ENCODE measurements at regions not wholly inside any gene's neighbourhood (a gene's known extent, or its start where the extent isn't known, plus 50 kb on each side); places are given as distances from the start of the nearest gene placed in this dataset.

- POLR2A ChIA-PET, result no interaction called here
Measured at GRCh38 chr12:25616286-25616685, 63.2 kb upstream of the LMNTD1 start.

More at GRCh38 chr12:25616286-25616685, 63.2 kb upstream of the LMNTD1 start:
- Mint-ChIP-seq H3K4me3 (no peak overlapping the region), H3K27ac (no peak overlapping the region), H3K36me3 (no peaks in the 10 kb centered on the region), H3K9me3 (no peaks in the 10 kb centered on the region), H3K4me1 (no peaks in the 10 kb centered on the region), H3K27me3 (ENCODE audit: low read depth) (no peaks in the 10 kb centered on the region)
- no peak for ATAC-seq
- CTCF ChIA-PET, result no interaction called here
- no peak for DNase-seq (ENCODE audit: low spot score)
- TF ChIP-seq NR2C2 (CRISPR knock-in tag; IDR thresholded peaks at IDR 0.05), result no peak
- TF ChIP-seq ZSCAN18 (CRISPR knock-in tag; IDR thresholded peaks at IDR 0.05), result no peak
- no peak for TF ChIP-seq HMGXB4 (CRISPR knock-in tag; IDR thresholded peaks at IDR 0.05)
- no peak for TF ChIP-seq ATF6 (CRISPR knock-in tag; IDR thresholded peaks at IDR 0.05)
- no peak for TF ChIP-seq GRHL2 (CRISPR knock-in tag; IDR thresholded peaks at IDR 0.05; ENCODE audit: insufficient replicate concordance, severe bottlenecking)
- no peak for TF ChIP-seq CREB1 (CRISPR knock-in tag; IDR thresholded peaks at IDR 0.05)
- TF ChIP-seq USF1 (CRISPR knock-in tag; IDR thresholded peaks at IDR 0.05), result no peak
- TF ChIP-seq JAZF1 (CRISPR knock-in tag; IDR thresholded peaks at IDR 0.05), result no peak
- TF ChIP-seq ZNF281 (CRISPR knock-in tag; IDR thresholded peaks at IDR 0.05), result no peak
- TF ChIP-seq ZNF532 (CRISPR knock-in tag; IDR thresholded peaks at IDR 0.05; ENCODE audit: borderline replicate concordance), result no peak
- TF ChIP-seq ZNF423 (CRISPR knock-in tag; IDR thresholded peaks at IDR 0.05), result no peak
- no peak for TF ChIP-seq ZBTB21 (CRISPR knock-in tag; IDR thresholded peaks at IDR 0.05; ENCODE audit: borderline replicate concordance)
- no peak for TF ChIP-seq ZNF232 (CRISPR knock-in tag; IDR thresholded peaks at IDR 0.05)
- no peak for TF ChIP-seq ATF2 (CRISPR knock-in tag; IDR thresholded peaks at IDR 0.05; ENCODE audit: borderline replicate concordance, low read depth)
- no peak for TF ChIP-seq USF2 (CRISPR knock-in tag; IDR thresholded peaks at IDR 0.05)
- TF ChIP-seq ZNF219 (CRISPR knock-in tag; IDR thresholded peaks at IDR 0.05; ENCODE audit: borderline replicate concordance), result no peak
- no peak for TF ChIP-seq ELF4 (CRISPR knock-in tag; IDR thresholded peaks at IDR 0.05; ENCODE audit: low read depth)
- TF ChIP-seq SOX15 (CRISPR knock-in tag; IDR thresholded peaks at IDR 0.05), result no peak
- no peak for TF ChIP-seq CREM (CRISPR knock-in tag; IDR thresholded peaks at IDR 0.05)
- no peak for TF ChIP-seq SMAD4 (CRISPR knock-in tag; IDR thresholded peaks at IDR 0.05)
